ENCODE measurements at regions not wholly inside any gene's neighbourhood (a gene's known extent, or its start where the extent isn't known, plus 50 kb on each side); places are given as distances from the start of the nearest gene placed in this dataset.
A peak's percentile ranks its signal among the peaks of the same experiment; 100 is the strongest.
"Not testable (repeated sequence)": the region's sequence is repeated elsewhere in the genome, so short reads cannot be mapped to it uniquely, and the experiment has no call there.

- no peak for DNase-seq (ENCODE audit: low read depth)
Measured at GRCh38 chr2:51881673-51882072, 849.7 kb upstream of the NRXN1 start.

GRCh38 chr2:51880153-51880552 lies 848.2 kb upstream of the NRXN1 start:
- no peak for DNase-seq (ENCODE audit: low read depth)

GRCh38 chr2:51866361-51866760 lies 834.4 kb upstream of the NRXN1 start:
- DNase-seq (ENCODE audit: low read depth), result peak; percentile 4

- DNase-seq (ENCODE audit: low read depth), result no peak
Measured at GRCh38 chr2:51859260-51859659, 827.3 kb upstream of the NRXN1 start.

GRCh38 chr2:51855683-51856082 lies 823.8 kb upstream of the NRXN1 start:
- no peak for DNase-seq (ENCODE audit: low read depth)

- no peak for DNase-seq (ENCODE audit: low read depth)
Measured at GRCh38 chr2:51846796-51847195, 814.9 kb upstream of the NRXN1 start.

GRCh38 chr2:51846018-51846417 lies 814.1 kb upstream of the NRXN1 start:
- DNase-seq (ENCODE audit: low read depth), result no peak

- DNase-seq (ENCODE audit: low read depth), result no peak
Measured at GRCh38 chr2:51844596-51844995, 812.7 kb upstream of the NRXN1 start.

GRCh38 chr2:51829477-51829876 lies 797.5 kb upstream of the NRXN1 start:
- DNase-seq (ENCODE audit: low read depth), result no peak

- DNase-seq (ENCODE audit: low read depth), result no peak
Measured at GRCh38 chr2:51825823-51826222, 793.9 kb upstream of the NRXN1 start.

GRCh38 chr2:51813247-51813646 lies 781.3 kb upstream of the NRXN1 start:
- DNase-seq (ENCODE audit: low read depth), result peak; percentile 53

GRCh38 chr2:51812138-51812866 lies 780.4 kb upstream of the NRXN1 start:
- peak; percentile 43 for DNase-seq (ENCODE audit: low read depth)

- DNase-seq (ENCODE audit: low read depth), result no peak
Measured at GRCh38 chr2:51810197-51810596, 778.3 kb upstream of the NRXN1 start.

GRCh38 chr2:51807229-51807628 lies 775.3 kb upstream of the NRXN1 start:
- DNase-seq (ENCODE audit: low read depth), result no peak

GRCh38 chr2:51795248-51795888 lies 763.4 kb upstream of the NRXN1 start:
- no peak for DNase-seq (ENCODE audit: low read depth)

GRCh38 chr2:51791496-51791895 lies 759.6 kb upstream of the NRXN1 start:
- DNase-seq (ENCODE audit: low read depth), result no peak

- no peak for DNase-seq (ENCODE audit: low read depth)
Measured at GRCh38 chr2:51790854-51791253, 758.9 kb upstream of the NRXN1 start.

- DNase-seq (ENCODE audit: low read depth), result no peak
Measured at GRCh38 chr2:51789918-51790317, 758.0 kb upstream of the NRXN1 start.

GRCh38 chr2:51782921-51783765 lies 751.2 kb upstream of the NRXN1 start:
- DNase-seq (ENCODE audit: low read depth), result peak; percentile 34

- DNase-seq (ENCODE audit: low read depth), result no peak
Measured at GRCh38 chr2:51781691-51782090, 749.8 kb upstream of the NRXN1 start.

GRCh38 chr2:51780353-51780752 lies 748.4 kb upstream of the NRXN1 start:
- DNase-seq (ENCODE audit: low read depth), result no peak

GRCh38 chr2:51779723-51780122 lies 747.8 kb upstream of the NRXN1 start:
- not testable (repeated sequence) for DNase-seq (ENCODE audit: low read depth)

GRCh38 chr2:51778806-51779205 lies 746.9 kb upstream of the NRXN1 start:
- DNase-seq (ENCODE audit: low read depth), result no peak

Measured in non-pigmented ciliary epithelial cell (primary cell).